Activated T-cell treated with anti-CD3 and anti-CD28 coated beads, Interleukin-2, amount 50 U/mL, for 4 hours (primary cell): ENCODE measurements at regions not wholly inside any gene's neighbourhood (a gene's known extent, or its start where the extent isn't known, plus 50 kb on each side); places are given as distances from the start of the nearest gene placed in this dataset.
A peak's percentile ranks its signal among the peaks of the same experiment; 100 is the strongest.
"Not testable (repeated sequence)": the region's sequence is repeated elsewhere in the genome, so short reads cannot be mapped to it uniquely, and the experiment has no call there.

Experiments used
- ATAC-seq, 2 donors: fragments of 200-7000 bp; cut with Tn5 transposase; one replicate each; pipeline ENCODE4 v1.10.0; 2021
- DNase-seq: peaks from one replicate; pipeline ENCODE4 v3.0.0-alpha.2; 2020
- H3K27me3 Mint-ChIP-seq: one replicate; pipeline ENCODE4 v1.8.0; 2021; ENCODE audit warnings: low read depth, mixed read lengths
- H3K36me3 Mint-ChIP-seq: one replicate; pipeline ENCODE4 v1.8.0; 2022; ENCODE audit warnings: mixed read lengths; ENCODE audit not compliant: insufficient read depth
- H3K4me1 Mint-ChIP-seq: one replicate; pipeline ENCODE4 v1.8.0; 2021; ENCODE audit warnings: low read depth, mixed read lengths
- H3K4me3 Mint-ChIP-seq: one replicate; pipeline ENCODE4 v1.8.0; 2021; ENCODE audit warnings: mild to moderate bottlenecking, moderate library complexity, mixed read lengths
- H3K9me3 Mint-ChIP-seq: one replicate; pipeline ENCODE4 v1.8.0; 2021; ENCODE audit warnings: mixed read lengths

DNA sequence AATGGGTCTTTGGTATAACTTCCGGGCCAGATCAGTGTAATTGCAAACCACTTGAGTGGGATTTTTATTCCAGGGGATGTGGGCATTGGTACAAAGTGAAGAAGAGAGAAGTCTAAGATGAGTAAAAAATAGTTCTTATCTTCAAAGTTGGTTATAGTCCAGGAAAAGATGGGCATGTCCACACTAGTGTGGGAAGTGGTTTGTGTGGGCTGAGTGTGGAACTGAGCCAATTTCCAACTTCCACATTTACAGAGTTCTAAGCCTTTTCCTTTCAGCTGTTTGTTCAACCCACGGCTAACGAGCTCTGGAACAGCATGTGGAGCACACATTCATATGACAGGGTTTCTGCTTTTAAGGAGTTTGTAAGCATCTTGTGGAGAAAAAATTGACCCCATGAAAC lies 72.3 kb upstream of the IFNGR1 start:
- DNase-seq (no peak), ATAC-seq (no peak)
- H3K36me3 Mint-ChIP-seq: no peaks in the 10 kb centered on the region
- H3K27me3 Mint-ChIP-seq: peaks cover 2% of the 10 kb centered on the region
- peaks cover 8% of the 10 kb centered on the region for H3K4me1 Mint-ChIP-seq
- no peaks in the 10 kb centered on the region for H3K9me3 Mint-ChIP-seq
- no peak overlapping the region for H3K4me3 Mint-ChIP-seq

DNA sequence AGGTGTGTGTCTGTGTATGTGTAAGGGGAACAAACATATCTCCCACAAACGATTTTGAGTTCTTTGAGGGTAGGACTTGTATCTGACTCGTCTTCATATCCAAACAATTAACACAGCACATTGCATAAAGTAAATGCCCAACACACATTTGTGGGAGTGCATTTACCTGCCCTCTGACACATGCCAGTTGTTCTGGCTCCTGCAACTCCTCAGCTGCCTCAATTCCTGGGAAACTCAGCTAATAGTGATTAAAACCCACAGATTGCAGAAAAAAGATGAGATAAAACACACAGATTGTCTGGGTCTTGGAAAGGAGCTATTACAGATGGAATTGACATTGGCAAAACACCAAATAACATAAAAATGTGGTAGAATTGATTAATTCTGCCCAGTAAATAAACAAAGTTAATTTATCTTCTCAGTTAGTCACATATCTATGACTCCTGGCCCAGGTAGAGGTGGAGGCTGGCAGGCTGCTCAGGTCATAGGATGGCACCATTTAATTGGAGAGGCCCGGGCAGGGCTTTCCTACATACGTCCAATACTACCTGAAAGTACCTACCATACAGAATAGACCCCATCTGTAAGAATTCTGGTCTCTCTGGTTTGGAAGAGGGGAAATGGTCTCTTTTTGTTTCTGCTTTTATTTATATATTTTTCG lies 71.5 kb upstream of the IFNGR1 start:
- DNase-seq (no peak), ATAC-seq (no peak)
- no peaks in the 10 kb centered on the region for H3K9me3 Mint-ChIP-seq
- no peak overlapping the region for H3K4me3 Mint-ChIP-seq
- H3K36me3 Mint-ChIP-seq: no peaks in the 10 kb centered on the region
- peaks cover 2% of the 10 kb centered on the region for H3K27me3 Mint-ChIP-seq
- peaks cover 8% of the 10 kb centered on the region for H3K4me1 Mint-ChIP-seq

DNA sequence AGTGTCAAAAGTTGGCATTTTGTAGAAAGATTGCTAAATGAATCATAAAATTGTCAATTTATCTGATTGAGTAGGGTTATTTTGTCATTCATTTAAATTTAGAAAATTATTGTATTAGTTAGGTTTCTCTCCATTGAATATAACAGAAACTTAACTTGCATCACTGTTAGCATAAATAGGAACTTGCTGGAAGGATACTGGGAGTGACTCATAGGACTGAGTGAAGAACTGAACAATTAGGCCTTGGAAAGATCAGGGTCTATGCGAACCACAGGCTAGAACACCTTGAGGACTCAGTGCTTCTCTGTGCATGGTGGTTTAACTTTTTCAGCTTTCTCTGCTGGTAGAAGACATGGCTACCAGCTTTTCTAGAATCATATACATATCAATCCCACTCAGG lies 67.7 kb upstream of the IFNGR1 start:
- ATAC-seq (no peak), DNase-seq (no peak)
- Mint-ChIP-seq H3K27me3 (peaks cover 12% of the 10 kb centered on the region), H3K4me3 (no peak overlapping the region), H3K36me3 (no peaks in the 10 kb centered on the region), H3K4me1 (peaks cover 16% of the 10 kb centered on the region), H3K9me3 (no peaks in the 10 kb centered on the region)

DNA sequence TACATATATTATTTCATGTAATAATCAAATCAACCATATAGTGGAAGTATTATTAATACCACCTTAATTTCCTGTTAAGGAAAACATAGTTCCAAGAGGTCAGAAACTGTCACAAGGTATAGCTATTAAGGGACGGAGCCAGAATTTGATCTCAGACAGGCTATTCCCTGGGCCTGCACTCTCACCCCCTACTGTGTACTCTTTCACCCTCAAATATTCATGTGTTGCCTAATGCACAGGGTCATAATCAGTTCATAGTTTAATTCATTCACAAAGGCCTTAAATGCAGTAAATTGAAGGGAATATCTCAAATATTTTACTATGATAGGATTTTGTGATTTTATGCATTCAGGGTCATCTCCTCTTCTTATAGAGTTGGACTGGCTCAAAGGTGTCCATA lies 67.2 kb upstream of the IFNGR1 start:
- Mint-ChIP-seq H3K27me3 (peaks cover 12% of the 10 kb centered on the region), H3K9me3 (no peaks in the 10 kb centered on the region), H3K36me3 (no peaks in the 10 kb centered on the region), H3K4me1 (peaks cover 14% of the 10 kb centered on the region), H3K4me3 (no peak overlapping the region)
- DNase-seq (no peak), ATAC-seq (no peak)

DNA sequence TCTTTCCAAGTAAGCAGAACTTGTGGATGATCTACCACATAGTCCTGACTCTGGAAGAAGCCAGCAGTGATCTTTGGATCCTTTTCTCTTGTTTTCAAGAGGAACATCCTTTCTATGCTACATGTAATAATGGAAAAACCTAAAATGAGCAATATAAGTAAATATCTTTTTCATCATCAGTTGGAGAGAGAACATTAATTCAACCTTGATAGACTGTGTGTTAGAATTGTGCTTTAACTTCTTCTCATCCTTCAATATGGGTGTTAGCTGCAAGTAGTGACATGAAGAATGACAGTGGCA lies 65.6 kb upstream of the IFNGR1 start:
- Mint-ChIP-seq H3K4me3 (no peak overlapping the region), H3K9me3 (no peaks in the 10 kb centered on the region), H3K4me1 (peaks cover 9% of the 10 kb centered on the region), H3K36me3 (no peaks in the 10 kb centered on the region), H3K27me3 (peaks cover 12% of the 10 kb centered on the region)
- no peak for DNase-seq
- no peak for ATAC-seq

DNA sequence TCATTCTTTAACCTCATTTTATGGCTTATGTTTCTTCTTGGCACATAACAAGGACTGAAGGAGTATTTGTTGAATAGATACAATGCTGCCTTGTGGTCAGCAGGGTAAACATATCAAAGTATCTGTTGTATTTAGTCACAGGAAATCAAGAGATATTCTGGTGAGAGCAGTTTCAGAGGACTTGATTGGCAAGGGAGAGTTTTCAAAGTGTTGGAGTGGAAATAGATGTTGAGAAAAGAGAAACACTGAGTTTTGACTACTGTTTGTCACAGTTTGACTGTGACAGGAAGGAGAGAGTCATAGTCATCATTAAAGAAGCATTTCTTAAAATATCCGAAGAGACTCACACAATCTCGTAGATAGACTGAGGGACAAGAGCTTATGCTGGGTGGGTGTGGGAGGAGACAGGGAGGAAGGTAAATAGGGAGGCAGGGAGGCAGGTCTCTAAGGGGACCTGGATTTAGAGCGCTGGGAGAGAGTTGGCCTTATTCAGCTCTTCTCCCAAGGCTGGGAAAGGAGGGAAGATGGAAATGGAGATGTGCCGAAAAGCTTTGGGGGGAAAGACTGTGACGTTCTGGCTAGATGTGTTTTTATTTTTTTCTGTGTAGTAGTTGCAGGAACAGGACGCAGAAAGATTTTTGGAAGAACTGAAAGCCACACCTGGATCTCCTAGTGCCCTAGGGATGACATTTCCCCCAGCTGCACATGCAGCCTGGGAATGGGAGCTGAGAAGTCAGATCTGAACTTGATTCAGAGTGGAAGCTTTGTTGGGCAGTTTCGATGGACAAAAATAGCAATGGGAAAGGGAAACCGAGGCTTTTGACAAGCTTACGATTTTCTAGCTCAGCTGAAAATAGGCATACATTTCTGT lies 65.0 kb upstream of the IFNGR1 start:
- no peaks in the 10 kb centered on the region for H3K9me3 Mint-ChIP-seq
- DNase-seq (no peak), ATAC-seq (peak; percentile 37 to 67)
- peaks cover 11% of the 10 kb centered on the region for H3K27me3 Mint-ChIP-seq
- H3K4me3 Mint-ChIP-seq: no peak overlapping the region
- H3K4me1 Mint-ChIP-seq: peaks cover 9% of the 10 kb centered on the region
- H3K36me3 Mint-ChIP-seq: no peaks in the 10 kb centered on the region

DNA sequence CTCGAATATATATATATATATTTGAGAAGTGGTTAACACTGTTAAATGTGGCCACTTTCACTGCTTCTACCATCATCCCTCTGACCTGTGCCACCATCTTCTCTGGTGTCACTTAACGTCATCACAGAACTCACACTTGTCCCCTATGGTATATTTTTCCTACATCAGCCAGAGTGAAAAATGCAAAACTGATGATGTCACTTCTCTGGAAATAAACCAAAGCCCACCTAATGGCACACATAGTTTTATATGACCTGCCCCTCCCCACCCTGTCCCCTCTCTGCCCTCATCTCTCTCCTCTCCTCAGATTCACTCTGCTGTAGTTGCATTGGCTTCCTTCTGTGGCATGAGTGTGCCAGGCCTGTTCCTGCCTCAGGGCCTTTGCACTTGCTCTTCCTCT lies 63.9 kb upstream of the IFNGR1 start:
- H3K36me3 Mint-ChIP-seq: no peaks in the 10 kb centered on the region
- no peak for ATAC-seq
- peaks cover 9% of the 10 kb centered on the region for H3K4me1 Mint-ChIP-seq

DNA sequence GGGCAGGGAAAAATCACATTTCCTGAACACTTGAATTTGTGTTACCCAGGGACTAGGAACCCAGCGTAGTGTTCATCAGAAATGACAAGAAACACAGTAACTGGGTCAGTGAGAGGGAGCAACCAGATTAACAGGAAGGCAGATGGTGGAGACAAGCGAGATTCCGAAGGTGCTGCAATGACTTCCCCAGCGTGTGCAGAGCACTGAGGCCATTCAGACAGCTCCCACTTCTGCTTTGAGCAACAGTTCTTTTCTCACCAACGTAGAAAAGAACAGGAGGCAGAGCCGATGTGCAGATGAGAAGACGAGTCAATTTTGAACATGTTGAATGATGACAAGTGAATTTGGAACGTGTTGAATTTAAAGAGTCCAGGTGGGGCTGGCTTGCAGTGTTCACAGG lies 63.1 kb upstream of the IFNGR1 start:
- ATAC-seq (no peak), DNase-seq (no peak)
- no peaks in the 10 kb centered on the region for H3K36me3 Mint-ChIP-seq
- H3K4me1 Mint-ChIP-seq: peaks cover 9% of the 10 kb centered on the region
- H3K4me3 Mint-ChIP-seq: no peak overlapping the region
- peaks cover 11% of the 10 kb centered on the region for H3K27me3 Mint-ChIP-seq
- no peaks in the 10 kb centered on the region for H3K9me3 Mint-ChIP-seq

More for the DNA sequence above, 63.9 kb upstream of the IFNGR1 start:
- Mint-ChIP-seq H3K9me3 (no peaks in the 10 kb centered on the region), H3K4me3 (no peak overlapping the region), H3K27me3 (peaks cover 11% of the 10 kb centered on the region)
- no peak for DNase-seq

DNA sequence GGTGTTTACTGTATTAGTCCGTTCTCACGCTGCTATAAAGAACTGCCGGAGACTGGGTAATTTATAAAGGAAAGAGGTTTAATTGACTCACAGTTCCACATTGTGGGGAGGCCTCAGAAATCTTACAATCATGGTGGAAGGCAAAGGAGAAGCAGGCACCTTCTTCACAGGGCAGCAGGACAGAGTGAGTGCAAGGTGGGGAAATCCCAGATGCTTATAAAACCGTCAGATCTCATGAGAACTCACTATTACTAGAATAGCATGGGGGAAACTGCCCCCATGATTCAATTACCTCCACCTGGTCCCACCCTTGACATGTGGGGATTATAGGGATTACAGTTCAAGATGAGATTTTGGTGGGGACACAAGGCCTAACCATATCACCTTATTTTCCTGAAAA lies 60.1 kb upstream of the IFNGR1 start:
- H3K9me3 Mint-ChIP-seq, H3K27me3 Mint-ChIP-seq, H3K4me1 Mint-ChIP-seq, H3K4me3 Mint-ChIP-seq, H3K36me3 Mint-ChIP-seq, DNase-seq, ATAC-seq: not testable (repeated sequence)

DNA sequence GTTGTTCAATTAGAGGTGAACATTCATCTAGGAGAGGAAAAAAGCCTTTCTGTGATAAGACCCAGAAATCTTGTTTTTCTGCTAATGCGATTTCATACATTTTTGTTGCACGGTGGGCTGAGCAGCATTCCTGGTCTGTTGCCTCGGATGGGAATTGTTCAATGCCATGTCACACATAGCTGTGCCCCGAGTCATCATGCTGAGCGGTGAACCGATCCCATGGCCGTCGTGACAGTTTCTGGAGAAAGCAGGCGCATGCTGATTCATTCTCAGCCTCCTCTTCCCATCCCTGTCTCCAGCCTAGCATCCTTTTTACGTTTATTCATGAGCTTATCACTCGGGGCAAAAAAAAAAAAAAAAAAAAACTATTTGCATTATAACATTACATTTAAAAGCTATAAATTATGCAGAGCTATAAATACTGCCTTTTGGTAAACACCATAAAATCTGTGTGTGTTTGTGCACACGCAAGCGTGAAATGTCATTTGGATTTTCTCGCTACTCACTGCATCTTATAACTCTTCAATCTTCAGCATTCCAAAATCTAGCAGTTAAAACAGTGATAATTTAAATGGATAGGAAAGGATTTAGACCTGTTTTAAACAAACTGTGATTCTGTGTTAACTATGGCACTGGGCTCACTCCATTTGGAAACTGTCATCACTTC lies 58.9 kb upstream of the IFNGR1 start:
- Mint-ChIP-seq H3K9me3 (no peaks in the 10 kb centered on the region), H3K4me1 (peaks cover 4% of the 10 kb centered on the region), H3K36me3 (no peaks in the 10 kb centered on the region), H3K27me3 (peaks cover 3% of the 10 kb centered on the region), H3K4me3 (no peak overlapping the region)
- DNase-seq (no peak), ATAC-seq (no peak)

DNA sequence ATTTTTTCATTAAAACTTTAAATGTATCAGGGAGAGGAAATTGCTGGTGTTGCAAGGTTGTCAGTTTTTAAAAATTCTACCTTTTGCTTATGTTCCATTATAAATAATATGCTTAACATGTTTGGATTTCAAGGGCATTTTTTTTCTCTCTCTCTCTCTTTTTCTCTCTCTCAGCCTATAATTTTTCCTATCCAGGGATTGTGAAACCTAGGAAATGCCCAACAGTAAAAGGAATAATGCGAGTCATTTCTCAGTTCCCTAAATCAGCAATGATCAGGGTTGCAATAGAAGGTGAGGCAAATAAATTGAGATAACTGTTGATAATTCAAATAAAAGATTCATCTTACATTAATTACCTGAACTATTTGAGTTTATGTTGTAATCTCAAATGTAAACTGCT lies 53.2 kb upstream of the IFNGR1 start:
- H3K36me3 Mint-ChIP-seq: no peaks in the 10 kb centered on the region
- no peak overlapping the region for H3K4me3 Mint-ChIP-seq
- H3K4me1 Mint-ChIP-seq: peaks cover 12% of the 10 kb centered on the region
- ATAC-seq (no peak), DNase-seq (no peak)
- H3K27me3 Mint-ChIP-seq: no peaks in the 10 kb centered on the region
- no peaks in the 10 kb centered on the region for H3K9me3 Mint-ChIP-seq

DNA sequence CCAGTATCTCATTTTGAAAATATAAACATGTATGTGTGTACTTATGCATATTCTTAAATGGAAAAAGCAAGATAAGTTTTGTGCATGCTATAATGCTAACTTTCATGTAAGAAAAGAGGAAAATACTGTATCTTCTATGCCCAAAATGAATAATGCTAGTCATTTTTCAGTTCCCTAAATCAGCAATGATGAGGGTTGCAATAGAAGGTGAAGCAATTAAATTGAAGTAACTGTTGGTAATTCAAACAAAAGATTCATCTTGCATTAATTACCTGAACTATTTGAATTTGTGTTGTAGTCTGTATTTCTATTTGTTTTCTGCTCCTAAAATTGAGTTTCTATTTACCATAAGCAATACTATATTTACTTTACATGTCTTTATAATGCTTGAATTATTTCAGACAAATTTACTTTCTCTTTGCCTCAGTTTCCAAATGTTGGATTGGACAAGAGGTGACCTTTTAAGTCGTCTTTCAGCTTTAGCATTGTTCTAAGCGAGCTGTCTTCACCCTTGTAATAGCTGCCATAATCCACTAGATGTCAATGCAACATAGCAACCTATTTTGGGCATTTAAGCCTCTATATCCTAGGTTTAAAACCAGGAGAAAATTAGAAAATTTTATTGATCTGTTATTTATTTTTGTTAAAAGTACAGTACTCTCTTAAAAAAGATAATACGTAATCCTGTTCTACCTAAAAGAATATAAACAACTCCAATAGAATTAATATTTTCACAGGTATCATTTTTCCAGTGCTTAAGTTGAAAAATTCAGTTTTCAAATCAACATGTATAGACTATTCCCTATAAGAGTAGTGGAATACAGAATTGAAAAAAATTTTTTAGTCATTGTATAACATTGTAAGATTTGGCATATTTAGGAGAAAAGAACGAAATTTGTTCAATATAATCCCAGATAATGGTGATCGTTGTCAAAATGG lies 52.3 kb upstream of the IFNGR1 start:
- H3K4me1 Mint-ChIP-seq: peaks cover 12% of the 10 kb centered on the region
- H3K4me3 Mint-ChIP-seq: no peak overlapping the region
- H3K36me3 Mint-ChIP-seq: no peaks in the 10 kb centered on the region
- DNase-seq (no peak), ATAC-seq (no peak)
- no peaks in the 10 kb centered on the region for H3K27me3 Mint-ChIP-seq
- no peaks in the 10 kb centered on the region for H3K9me3 Mint-ChIP-seq

DNA sequence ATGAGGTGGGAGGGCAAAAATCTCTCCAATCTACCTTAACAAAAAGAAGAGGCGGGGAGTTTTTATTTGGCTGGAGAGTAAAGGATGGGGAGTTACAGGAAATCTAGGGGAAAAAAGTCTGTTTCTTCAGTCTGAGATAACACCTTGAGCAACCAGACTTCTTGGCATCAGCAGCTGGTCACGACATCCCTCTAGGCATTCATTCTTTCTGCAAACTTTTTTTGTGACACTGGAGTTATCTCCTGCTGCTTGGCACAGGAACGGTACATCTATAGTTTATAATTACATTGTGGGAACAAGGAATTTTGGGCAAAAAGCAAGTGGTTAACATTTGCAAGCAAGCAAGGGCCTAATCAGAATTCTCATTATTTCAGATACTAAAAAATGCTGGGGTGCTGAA lies 50.6 kb upstream of the IFNGR1 start:
- Mint-ChIP-seq H3K27me3 (no peaks in the 10 kb centered on the region), H3K4me3 (no peak overlapping the region), H3K36me3 (no peaks in the 10 kb centered on the region), H3K9me3 (no peaks in the 10 kb centered on the region), H3K4me1 (peaks cover 12% of the 10 kb centered on the region)
- ATAC-seq (no peak), DNase-seq (no peak)

DNA sequence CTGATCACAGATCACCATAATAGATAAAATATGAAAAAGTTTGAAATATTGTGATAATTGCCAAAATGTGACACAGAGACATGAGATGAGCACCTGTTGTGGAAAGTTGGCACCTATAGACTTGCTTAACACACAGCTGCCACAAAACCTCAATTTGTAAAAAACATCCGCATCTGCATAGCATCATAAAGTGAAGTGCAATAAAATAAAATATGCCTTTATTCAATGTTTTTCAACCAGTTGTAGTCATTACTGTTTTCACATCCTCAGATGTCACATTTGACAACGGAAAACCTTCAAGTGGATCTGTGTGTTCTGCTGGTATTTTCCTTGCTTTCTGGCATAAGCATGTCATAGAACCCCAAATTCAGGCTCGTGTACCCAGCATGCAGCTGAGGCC lies 50.2 kb upstream of the IFNGR1 start:
- no peak for DNase-seq
- no peak overlapping the region for H3K4me3 Mint-ChIP-seq

More for the DNA sequence above, 50.2 kb upstream of the IFNGR1 start:
- Mint-ChIP-seq H3K9me3 (no peaks in the 10 kb centered on the region), H3K36me3 (no peaks in the 10 kb centered on the region), H3K27me3 (no peaks in the 10 kb centered on the region), H3K4me1 (peaks cover 12% of the 10 kb centered on the region)
- no peak for ATAC-seq
